Kidney (tissue), 13 donors: ENCODE measurements at regions not wholly inside any gene's neighbourhood (a gene's known extent, or its start where the extent isn't known, plus 50 kb on each side); places are given as distances from the start of the nearest gene placed in this dataset.

Experiments used
- DNase-seq, 5 donors: peaks; one replicate each; pipeline ENCODE4 v3.0.0-alpha.2; 2013 to 2020
- FAIRE-seq: peaks from 2 replicates; lab custom pipeline; 2012; peaks lifted over from hg19 to GRCh38; lab: Jason Lieb, UNC
- H3K27ac ChIP-seq, 2 donors: one replicate each; pipeline ENCODE4 v1.7.0; 2013; ENCODE audit warnings: low read depth in 2 of 2, low read length in 2 of 2, inconsistent platforms in 1 of 2
- H3K27me3 ChIP-seq: one replicate; pipeline ENCODE4 v1.7.1; 2013; ENCODE audit warnings: low read length, inconsistent platforms; ENCODE audit not compliant: control insufficient read depth, insufficient read depth
- H3K36me3 ChIP-seq, 3 donors: one replicate each; pipeline versions ENCODE4 v1.7.0 to v1.7.1; 2013; ENCODE audit warnings: low read length in 3 of 3, control low read depth in 1 of 3, inconsistent platforms in 1 of 3; ENCODE audit not compliant: insufficient read depth in 3 of 3, control insufficient read depth in 2 of 3
- H3K4me1 ChIP-seq, 3 donors: one replicate each; pipeline versions ENCODE4 v1.7.0 to v1.7.1; 2013; ENCODE audit warnings: low read length in 3 of 3, inconsistent platforms in 1 of 3, low read depth in 1 of 3; ENCODE audit not compliant: control insufficient read depth in 2 of 3, insufficient read depth in 2 of 3
- H3K4me3 ChIP-seq, 3 donors: one replicate each; pipeline versions ENCODE4 v1.7.0 to v1.8.1; 2013; ENCODE audit warnings: low read length in 3 of 3, control low read depth in 1 of 3, inconsistent platforms in 1 of 3
- H3K9ac ChIP-seq, 3 donors: one replicate each; pipeline versions ENCODE4 v1.7.0 to v1.7.1; 2013; ENCODE audit warnings: low read length in 3 of 3, control low read depth in 1 of 3, inconsistent platforms in 1 of 3
- H3K9me3 ChIP-seq, 3 donors: one replicate each; pipeline versions ENCODE4 v1.7.0 to v1.7.1; 2013; ENCODE audit warnings: low read length in 3 of 3, control low read depth in 1 of 3, inconsistent platforms in 1 of 3; ENCODE audit not compliant: control insufficient read depth in 2 of 3, insufficient read depth in 1 of 3
- CTCF ChIP-seq: IDR thresholded peaks from 3 replicates; pipeline ENCODE4 v1.5.1; 2012; ENCODE audit warnings: mild to moderate bottlenecking, moderate library complexity, borderline replicate concordance; ENCODE audit not compliant: insufficient read depth; ENCODE audit errors: extremely low read depth
- intact Hi-C: fragments of 100-400 bp; cut with DNase I; formaldehyde crosslinking; loops from one replicate; pipeline ENCODE4 v1.11.1; 2022
- donor health status: control.
- donor health status: control.
- donor health status: control.
- donor health status: control.
- donor health status: control.
- donor health status: DM: yes; HTN: yes; CAD: no.
- donor health status: Normal renal cell carcinoma (clear cell type).

GRCh38 chr7:54940748-54941147 is 78.1 kb upstream of the EGFR start:
- no peak for TF ChIP-seq CTCF
- FAIRE-seq, result no peak
- H3K4me1 ChIP-seq, result peaks cover 0 to 3% (median 3%) of the 10 kb centered on the region in 3 donors
- no peak overlapping the region for H3K9ac ChIP-seq
- no peak overlapping the region for H3K27ac ChIP-seq
- H3K27me3 ChIP-seq, result no peaks in the 10 kb centered on the region
- intact Hi-C loops, result no loop called here
- no peak for DNase-seq
- no peak overlapping the region for H3K4me3 ChIP-seq
- H3K36me3 ChIP-seq, result no peaks in the 10 kb centered on the region
- H3K9me3 ChIP-seq, result no peaks in the 10 kb centered on the region

- DNase-seq, result peak in 2 of 5 donors; percentile 50 to 68
Measured at GRCh38 chr7:54944179-54944578, 74.6 kb upstream of the EGFR start.

GRCh38 chr7:54946271-54946670 is 72.5 kb upstream of the EGFR start:
- no peak for TF ChIP-seq CTCF

More at GRCh38 chr7:54944179-54944578, 74.6 kb upstream of the EGFR start:
- Histone ChIP-seq H3K9ac (no peak overlapping the region), H3K27me3 (no peaks in the 10 kb centered on the region), H3K4me3 (peak overlapping the region in 1 of 3 donors; percentile 3), H3K9me3 (no peaks in the 10 kb centered on the region), H3K4me1 (peaks cover 0 to 3% (median 3%) of the 10 kb centered on the region in 3 donors), H3K36me3 (no peaks in the 10 kb centered on the region), H3K27ac (no peak overlapping the region)
- intact Hi-C loops, result no loop called here
- peak; percentile 70 for FAIRE-seq
- no peak for TF ChIP-seq CTCF

GRCh38 chr7:54946764-54947163 is 72.1 kb upstream of the EGFR start:
- Histone ChIP-seq H3K4me3 (no peak overlapping the region), H3K27me3 (no peaks in the 10 kb centered on the region), H3K9ac (no peak overlapping the region), H3K27ac (no peak overlapping the region), H3K36me3 (no peaks in the 10 kb centered on the region), H3K4me1 (peaks cover 0 to 3% (median 3%) of the 10 kb centered on the region in 3 donors), H3K9me3 (no peaks in the 10 kb centered on the region)
- DNase-seq, result no peak
- no peak for TF ChIP-seq CTCF
- intact Hi-C loops, result no loop called here
- FAIRE-seq, result no peak

More at GRCh38 chr7:54946271-54946670, 72.5 kb upstream of the EGFR start:
- no peak overlapping the region for H3K4me3 ChIP-seq
- no peak overlapping the region for H3K9ac ChIP-seq
- intact Hi-C loops, result no loop called here
- peaks cover 0 to 3% (median 3%) of the 10 kb centered on the region in 3 donors for H3K4me1 ChIP-seq
- H3K27me3 ChIP-seq, result no peaks in the 10 kb centered on the region
- no peak for FAIRE-seq
- H3K9me3 ChIP-seq, result no peaks in the 10 kb centered on the region
- DNase-seq, result no peak
- no peaks in the 10 kb centered on the region for H3K36me3 ChIP-seq
- no peak overlapping the region for H3K27ac ChIP-seq
